ENCODE measurements at regions not wholly inside any gene's neighbourhood (a gene's known extent, or its start where the extent isn't known, plus 50 kb on each side); places are given as distances from the start of the nearest gene placed in this dataset.

GRCh38 chr17:73753751-73754496, 109.7 kb upstream of the SDK2 start:
- TF ChIP-seq, protein P1, sequence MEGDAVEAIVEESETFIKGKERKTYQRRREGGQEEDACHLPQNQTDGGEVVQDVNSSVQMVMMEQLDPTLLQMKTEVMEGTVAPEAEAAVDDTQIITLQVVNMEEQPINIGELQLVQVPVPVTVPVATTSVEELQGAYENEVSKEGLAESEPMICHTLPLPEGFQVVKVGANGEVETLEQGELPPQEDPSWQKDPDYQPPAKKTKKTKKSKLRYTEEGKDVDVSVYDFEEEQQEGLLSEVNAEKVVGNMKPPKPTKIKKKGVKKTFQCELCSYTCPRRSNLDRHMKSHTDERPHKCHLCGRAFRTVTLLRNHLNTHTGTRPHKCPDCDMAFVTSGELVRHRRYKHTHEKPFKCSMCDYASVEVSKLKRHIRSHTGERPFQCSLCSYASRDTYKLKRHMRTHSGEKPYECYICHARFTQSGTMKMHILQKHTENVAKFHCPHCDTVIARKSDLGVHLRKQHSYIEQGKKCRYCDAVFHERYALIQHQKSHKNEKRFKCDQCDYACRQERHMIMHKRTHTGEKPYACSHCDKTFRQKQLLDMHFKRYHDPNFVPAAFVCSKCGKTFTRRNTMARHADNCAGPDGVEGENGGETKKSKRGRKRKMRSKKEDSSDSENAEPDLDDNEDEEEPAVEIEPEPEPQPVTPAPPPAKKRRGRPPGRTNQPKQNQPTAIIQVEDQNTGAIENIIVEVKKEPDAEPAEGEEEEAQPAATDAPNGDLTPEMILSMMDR (conservative IDR thresholded peaks at IDR 0.05; ENCODE audit: low read depth, low read length), result no peak
- TF ChIP-seq EZH2 (IDR thresholded peaks at IDR 0.05; ENCODE audit: low read length, unreplicated experiment), result no peak
- no peak for TF ChIP-seq EZH2phosphoT487 (IDR thresholded peaks at IDR 0.05; ENCODE audit: borderline replicate concordance, low read length)

Measured in PC-3 (cell line).